ENCODE measurements at regions not wholly inside any gene's neighbourhood (a gene's known extent, or its start where the extent isn't known, plus 50 kb on each side); places are given as distances from the start of the nearest gene placed in this dataset.

DNA sequence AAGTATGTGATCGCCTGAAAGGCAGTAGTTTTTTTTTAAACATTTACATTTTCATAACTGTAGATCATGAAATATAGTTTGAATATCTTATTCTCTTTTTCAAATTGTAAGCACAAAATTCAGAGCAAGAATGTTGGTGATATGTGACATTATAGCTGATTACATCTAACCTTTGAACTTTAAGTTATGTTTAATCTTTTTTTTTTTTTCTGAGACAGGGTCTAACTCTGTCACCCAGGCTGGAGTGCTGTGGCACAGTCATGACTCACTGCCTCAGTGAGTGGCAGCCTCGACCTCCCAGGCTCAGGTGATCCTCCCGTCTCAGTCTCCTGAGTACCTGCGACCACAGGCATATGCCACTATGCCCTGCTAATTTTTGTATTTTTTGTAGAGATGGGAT lies 278.7 kb upstream of the NEBL start:
- no peak for DNase-seq (ENCODE audit: low spot score)
- TF ChIP-seq, protein P1, sequence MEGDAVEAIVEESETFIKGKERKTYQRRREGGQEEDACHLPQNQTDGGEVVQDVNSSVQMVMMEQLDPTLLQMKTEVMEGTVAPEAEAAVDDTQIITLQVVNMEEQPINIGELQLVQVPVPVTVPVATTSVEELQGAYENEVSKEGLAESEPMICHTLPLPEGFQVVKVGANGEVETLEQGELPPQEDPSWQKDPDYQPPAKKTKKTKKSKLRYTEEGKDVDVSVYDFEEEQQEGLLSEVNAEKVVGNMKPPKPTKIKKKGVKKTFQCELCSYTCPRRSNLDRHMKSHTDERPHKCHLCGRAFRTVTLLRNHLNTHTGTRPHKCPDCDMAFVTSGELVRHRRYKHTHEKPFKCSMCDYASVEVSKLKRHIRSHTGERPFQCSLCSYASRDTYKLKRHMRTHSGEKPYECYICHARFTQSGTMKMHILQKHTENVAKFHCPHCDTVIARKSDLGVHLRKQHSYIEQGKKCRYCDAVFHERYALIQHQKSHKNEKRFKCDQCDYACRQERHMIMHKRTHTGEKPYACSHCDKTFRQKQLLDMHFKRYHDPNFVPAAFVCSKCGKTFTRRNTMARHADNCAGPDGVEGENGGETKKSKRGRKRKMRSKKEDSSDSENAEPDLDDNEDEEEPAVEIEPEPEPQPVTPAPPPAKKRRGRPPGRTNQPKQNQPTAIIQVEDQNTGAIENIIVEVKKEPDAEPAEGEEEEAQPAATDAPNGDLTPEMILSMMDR (IDR thresholded peaks at IDR 0.05; ENCODE audit: extremely low read depth, missing control alignments), result no peak

DNA sequence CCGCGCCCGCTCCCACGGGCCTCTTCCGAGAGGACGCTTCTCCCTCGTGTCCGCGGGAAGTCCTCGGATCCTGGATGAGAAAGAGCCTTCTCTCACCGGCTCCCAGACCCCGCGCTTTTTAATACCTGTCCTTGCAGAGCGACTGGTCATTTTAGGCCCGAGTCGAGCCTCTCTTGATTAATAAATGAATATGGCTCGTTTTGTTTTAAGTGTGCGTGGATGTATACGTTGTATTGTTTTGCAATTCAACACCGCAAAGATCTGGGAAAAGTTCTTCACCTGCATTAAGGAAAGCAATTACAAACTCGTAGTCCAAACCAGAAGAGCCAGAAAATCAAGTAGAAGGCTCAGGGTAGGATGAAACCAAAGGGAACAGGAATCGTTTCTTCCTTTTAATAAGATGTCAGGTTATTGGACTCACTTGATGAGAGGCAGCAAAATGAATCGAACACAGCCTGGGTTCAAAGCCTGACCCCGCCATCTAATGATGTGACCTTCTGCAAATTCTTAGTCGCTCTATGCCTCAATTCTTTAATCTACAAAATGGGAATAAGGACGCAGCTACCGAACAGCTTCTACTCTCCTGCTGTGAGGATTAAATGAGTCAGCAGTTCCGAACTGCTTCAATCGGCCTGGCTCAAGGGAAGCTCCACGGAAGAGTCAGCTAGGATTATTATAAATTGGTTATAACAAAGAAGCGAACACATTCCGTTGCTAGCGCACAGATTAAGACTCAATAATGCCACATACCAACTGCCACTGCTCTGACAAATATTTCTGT lies 277.8 kb upstream of the NEBL start:
- DNase-seq (ENCODE audit: low spot score), result no peak
- TF ChIP-seq, protein P1 (IDR thresholded peaks at IDR 0.05; ENCODE audit: extremely low read depth, missing control alignments), result no peak

DNA sequence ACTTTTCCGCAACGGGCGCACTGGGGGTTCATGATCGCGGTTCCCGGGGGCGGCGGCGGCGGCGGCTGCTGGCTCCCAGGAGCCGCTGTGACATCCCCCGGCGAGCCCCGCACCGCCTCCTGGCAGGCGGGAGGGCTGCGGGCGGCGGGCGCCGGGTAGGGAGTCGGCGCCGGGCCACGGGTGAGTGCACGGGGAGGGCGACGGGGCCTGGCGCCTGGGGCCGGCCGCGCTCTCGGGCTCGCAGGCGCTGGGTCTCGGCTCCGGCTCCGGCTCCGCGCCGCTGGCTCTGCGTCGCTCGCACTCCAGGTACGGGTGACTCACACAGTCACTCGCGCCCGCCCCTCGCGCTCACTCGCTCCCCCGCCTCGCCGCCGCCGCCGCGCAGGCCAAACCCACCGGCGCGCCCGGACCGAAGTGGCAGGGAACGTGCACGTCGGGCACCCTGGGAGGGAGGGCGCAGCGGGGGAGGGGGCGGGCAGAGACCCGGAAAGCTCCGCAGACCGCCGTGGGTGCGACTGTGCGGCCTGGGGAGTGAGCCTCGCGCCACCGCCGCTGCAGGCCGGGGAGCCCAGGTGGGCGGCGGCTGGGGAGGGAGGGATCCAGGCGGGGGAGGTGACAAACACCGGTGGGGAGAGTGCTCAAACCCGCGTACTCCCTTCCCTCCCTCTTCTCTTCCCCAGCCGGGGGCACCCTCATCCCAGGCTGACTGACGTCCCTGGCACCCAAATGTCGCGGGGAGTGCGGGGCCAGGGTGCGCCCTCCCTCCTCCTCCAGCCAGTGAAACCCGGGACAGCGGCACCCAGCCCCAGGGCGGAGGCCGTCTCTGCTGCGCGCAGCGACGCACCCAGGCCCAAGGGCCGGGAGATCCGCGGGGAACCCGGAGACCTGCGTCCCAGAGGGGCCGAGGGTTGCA lies 276.9 kb upstream of the NEBL start:
- TF ChIP-seq, protein P1 (IDR thresholded peaks at IDR 0.05; ENCODE audit: extremely low read depth, missing control alignments), result no peak

DNA sequence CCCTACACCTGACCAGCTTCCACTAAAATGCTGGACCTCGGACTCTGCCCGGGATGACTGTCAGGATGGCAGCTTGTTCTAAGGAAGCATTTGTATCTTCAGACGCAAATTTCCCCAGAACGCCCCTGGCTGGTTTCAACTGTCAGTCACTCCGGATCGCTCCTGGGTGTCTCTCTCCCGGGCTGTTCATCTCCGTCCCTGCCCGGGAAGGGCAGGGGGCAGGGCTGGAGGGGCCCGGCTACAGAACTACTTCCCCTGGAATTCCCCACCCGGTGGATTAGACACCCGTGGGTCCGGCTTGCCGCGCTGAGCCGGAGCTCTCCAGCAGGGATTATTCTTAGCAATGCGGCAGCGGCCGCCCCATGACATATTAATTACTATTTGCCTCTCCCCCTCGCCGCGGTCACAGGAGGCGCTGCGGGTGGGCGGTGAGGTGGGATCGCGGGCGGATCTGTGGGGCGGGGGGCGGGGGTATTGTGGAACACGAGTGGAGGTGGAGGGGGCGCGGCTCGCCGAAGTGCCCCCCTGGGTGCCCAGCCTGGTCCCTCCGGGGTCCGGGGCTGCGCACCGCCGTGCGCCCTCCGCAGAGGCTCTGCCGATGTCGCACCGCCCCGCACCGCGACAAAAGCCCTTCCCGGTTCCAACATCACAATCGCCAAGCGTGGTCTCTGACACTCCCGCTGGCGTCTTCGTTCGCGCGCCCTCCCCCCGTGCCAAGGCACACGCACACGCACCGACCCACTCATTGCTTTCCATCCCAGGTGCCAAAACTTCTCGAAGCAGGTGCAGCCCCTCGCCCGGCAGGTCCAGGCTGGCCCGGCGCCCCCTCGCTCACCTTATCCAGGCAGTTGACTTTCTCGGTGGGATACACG lies 276.1 kb upstream of the NEBL start:
- DNase-seq (ENCODE audit: low spot score), result peak; percentile 36
- TF ChIP-seq, protein P1 (IDR thresholded peaks at IDR 0.05; ENCODE audit: extremely low read depth, missing control alignments), result no peak

More for the DNA sequence above, 276.9 kb upstream of the NEBL start:
- peak; percentile 42 for DNase-seq (ENCODE audit: low spot score)

DNA sequence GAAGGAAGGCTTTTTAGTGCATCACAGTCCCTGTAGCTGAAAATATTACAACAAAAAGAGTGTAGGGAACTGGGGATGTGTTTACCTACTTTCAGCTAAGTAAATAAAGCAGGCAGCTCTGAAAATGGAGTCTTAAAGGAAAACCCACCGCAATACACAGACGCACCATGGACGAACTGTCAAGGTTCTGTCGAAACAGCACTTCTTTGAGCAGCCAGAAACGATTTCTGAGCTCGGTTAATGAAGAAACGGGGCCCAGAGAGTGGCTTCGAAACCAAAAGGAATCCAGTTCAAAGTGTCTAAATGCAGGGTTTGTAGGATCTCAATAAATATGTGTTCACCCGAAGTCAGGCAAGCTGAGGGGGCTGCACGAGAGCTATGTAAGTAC lies 275.4 kb upstream of the NEBL start:
- TF ChIP-seq, protein P1 (IDR thresholded peaks at IDR 0.05; ENCODE audit: extremely low read depth, missing control alignments), result no peak
- DNase-seq (ENCODE audit: low spot score), result no peak

DNA sequence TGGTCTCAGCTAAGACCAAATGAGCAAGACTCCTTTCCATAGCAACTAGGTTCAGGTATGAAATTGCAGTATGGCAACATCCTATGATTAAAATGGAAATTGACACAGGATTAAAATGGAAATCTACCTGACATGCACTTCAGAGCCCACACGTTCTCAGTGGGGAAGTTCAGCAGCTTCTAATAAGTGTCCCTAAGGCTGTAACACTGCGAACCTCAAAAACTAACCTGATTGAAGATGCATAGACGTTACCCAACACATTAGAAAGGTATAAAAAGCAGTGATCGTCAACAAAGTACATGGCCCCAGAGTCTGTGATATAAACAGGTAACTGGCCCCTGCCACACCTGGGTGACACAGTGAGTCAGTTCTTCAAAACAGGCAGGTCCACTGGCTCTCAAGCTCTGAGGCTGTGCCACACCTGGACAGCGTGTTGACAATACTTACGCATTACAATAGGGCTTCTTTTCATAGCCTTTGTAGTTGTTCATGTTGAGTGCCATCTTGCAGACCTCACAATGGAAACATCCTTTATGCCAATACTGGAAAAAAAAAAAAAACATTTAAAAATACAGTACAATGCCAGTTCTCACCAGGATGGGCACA lies 274.9 kb upstream of the NEBL start:
- DNase-seq (ENCODE audit: low spot score), result no peak
- TF ChIP-seq, protein P1 (IDR thresholded peaks at IDR 0.05; ENCODE audit: extremely low read depth, missing control alignments), result no peak

All from GM20000 (cell line).